GM12878 (cell line): ENCODE measurements at regions not wholly inside any gene's neighbourhood (a gene's known extent, or its start where the extent isn't known, plus 50 kb on each side); places are given as distances from the start of the nearest gene placed in this dataset.

ENCODE experiments used
- BMI1 ChIP-seq: fragments of 450-650 bp; IDR thresholded peaks from 2 replicates; pipeline ENCODE4 v1.6.1; 2016; ENCODE audit warnings: mild to moderate bottlenecking, moderate library complexity, borderline replicate concordance
- CEBPB ChIP-seq, 2 experiments: fragments of 150-350 bp in 1 of 2; IDR thresholded peaks; 2 replicates each; pipeline ENCODE4 v1.6.1; 2012 to 2014; ENCODE audit warnings: low read depth in 2 of 2, low read length in 2 of 2, borderline replicate concordance in 1 of 2, inconsistent platforms in 1 of 2
- CHD4 ChIP-seq: fragments of 200-600 bp; sonication (generic); IDR thresholded peaks from 2 replicates; pipeline ENCODE4 v1.6.1; 2016; ENCODE audit warnings: mild to moderate bottlenecking
- KAT2A ChIP-seq: conservative IDR thresholded peaks from 2 replicates; pipeline ENCODE4 v1.6.1; 2011; ENCODE audit warnings: low read depth, low read length; ENCODE audit not compliant: control insufficient read depth
- NBN ChIP-seq: fragments of 450-650 bp; IDR thresholded peaks from 2 replicates; pipeline ENCODE4 v1.6.1; 2016
- PAX8 ChIP-seq: fragments of 450-650 bp; IDR thresholded peaks from 2 replicates; pipeline ENCODE4 v1.6.1; 2017; ENCODE audit warnings: mild to moderate bottlenecking, moderate library complexity
- SPI1 ChIP-seq: IDR thresholded peaks from 2 replicates; pipeline ENCODE4 v1.6.1; 2011; ENCODE audit warnings: low read depth, mild to moderate bottlenecking, low read length, moderate library complexity, borderline replicate concordance; ENCODE audit not compliant: insufficient read depth
- SUZ12 ChIP-seq: fragments of 200-600 bp; sonication (generic); IDR thresholded peaks from one replicate; pipeline ENCODE4 v1.6.1; 2018; ENCODE audit warnings: antibody characterized with exemption, mild to moderate bottlenecking; ENCODE audit not compliant: unreplicated experiment
- TAF1 ChIP-seq: IDR thresholded peaks from 2 replicates; pipeline ENCODE4 v1.6.1; 2011; ENCODE audit warnings: mild to moderate bottlenecking, low read depth, low read length, borderline replicate concordance
- ZNF207 ChIP-seq: fragments of 450-650 bp; IDR thresholded peaks from 2 replicates; pipeline ENCODE4 v1.6.1; 2014; ENCODE audit warnings: antibody characterized with exemption, mild to moderate bottlenecking, borderline replicate concordance
- TF ChIP-seq, protein P1 (sequence below): IDR thresholded peaks from 2 replicates; pipeline ENCODE4 v1.6.1; 2011; ENCODE audit warnings: mild to moderate bottlenecking, low read depth, low read length, moderate library complexity; ENCODE audit not compliant: insufficient replicate concordance
- TF ChIP-seq, protein P2 (sequence below): fragments of 150-350 bp; IDR thresholded peaks from 2 replicates; pipeline ENCODE4 v1.6.1; 2014; ENCODE audit warnings: mild to moderate bottlenecking, low read depth, low read length
- TF ChIP-seq, protein P3 (sequence below): IDR thresholded peaks from 2 replicates; pipeline ENCODE4 v1.6.1; 2012; ENCODE audit warnings: low read depth, low read length, improper control_type of control experiment

DNA sequence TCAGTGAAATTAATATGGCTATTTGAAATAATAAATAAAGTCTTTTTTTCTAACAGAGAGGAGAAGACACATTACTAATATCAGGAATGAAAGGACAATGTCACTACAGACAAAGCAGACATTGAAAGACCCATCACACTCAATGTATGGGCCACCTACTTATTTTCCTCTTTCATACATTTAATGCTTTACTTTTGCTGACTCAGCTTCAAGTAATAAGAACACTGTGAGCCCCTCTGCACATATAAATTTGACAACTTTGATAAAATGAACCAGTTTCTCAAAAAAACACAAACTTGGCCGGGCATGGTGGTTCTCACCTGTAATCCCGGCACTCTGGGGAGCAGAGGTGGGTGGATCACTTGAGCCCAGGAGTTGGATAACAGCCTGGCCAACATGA lies 664.2 kb upstream of the COBL start (continued):
- TF ChIP-seq ZNF207 = no peak
- TF ChIP-seq, protein P1, sequence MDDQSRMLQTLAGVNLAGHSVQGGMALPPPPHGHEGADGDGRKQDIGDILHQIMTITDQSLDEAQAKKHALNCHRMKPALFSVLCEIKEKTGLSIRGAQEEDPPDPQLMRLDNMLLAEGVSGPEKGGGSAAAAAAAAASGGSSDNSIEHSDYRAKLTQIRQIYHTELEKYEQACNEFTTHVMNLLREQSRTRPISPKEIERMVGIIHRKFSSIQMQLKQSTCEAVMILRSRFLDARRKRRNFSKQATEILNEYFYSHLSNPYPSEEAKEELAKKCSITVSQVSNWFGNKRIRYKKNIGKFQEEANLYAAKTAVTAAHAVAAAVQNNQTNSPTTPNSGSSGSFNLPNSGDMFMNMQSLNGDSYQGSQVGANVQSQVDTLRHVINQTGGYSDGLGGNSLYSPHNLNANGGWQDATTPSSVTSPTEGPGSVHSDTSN = no peak
- TF ChIP-seq CHD4 = no peak
- TF ChIP-seq KAT2A = no peak
- TF ChIP-seq, protein P2, sequence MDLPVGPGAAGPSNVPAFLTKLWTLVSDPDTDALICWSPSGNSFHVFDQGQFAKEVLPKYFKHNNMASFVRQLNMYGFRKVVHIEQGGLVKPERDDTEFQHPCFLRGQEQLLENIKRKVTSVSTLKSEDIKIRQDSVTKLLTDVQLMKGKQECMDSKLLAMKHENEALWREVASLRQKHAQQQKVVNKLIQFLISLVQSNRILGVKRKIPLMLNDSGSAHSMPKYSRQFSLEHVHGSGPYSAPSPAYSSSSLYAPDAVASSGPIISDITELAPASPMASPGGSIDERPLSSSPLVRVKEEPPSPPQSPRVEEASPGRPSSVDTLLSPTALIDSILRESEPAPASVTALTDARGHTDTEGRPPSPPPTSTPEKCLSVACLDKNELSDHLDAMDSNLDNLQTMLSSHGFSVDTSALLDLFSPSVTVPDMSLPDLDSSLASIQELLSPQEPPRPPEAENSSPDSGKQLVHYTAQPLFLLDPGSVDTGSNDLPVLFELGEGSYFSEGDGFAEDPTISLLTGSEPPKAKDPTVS = no peak
- TF ChIP-seq, protein P3, sequence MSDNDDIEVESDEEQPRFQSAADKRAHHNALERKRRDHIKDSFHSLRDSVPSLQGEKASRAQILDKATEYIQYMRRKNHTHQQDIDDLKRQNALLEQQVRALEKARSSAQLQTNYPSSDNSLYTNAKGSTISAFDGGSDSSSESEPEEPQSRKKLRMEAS = no peak
- TF ChIP-seq PAX8 = no peak
- TF ChIP-seq NBN = no peak
- TF ChIP-seq TAF1 = no peak
- no peak for TF ChIP-seq SUZ12
- no peak for TF ChIP-seq BMI1
- TF ChIP-seq CEBPB (IDR thresholded peaks at IDR 0.05; ENCODE audit: borderline replicate concordance in 1 of 2, low read depth in 2 of 2, low read length in 2 of 2) = no peak
- no peak for TF ChIP-seq SPI1
- TF ChIP-seq, all 136 proteins: peak for 0
